ENCODE measurements at regions not wholly inside any gene's neighbourhood (a gene's known extent, or its start where the extent isn't known, plus 50 kb on each side); places are given as distances from the start of the nearest gene placed in this dataset.

GRCh38 chr18:35810520-35810919 is 162.0 kb upstream of the RMP24 start:
- TF ChIP-seq POLR2A (IDR thresholded peaks at IDR 0.05) (no peak), CTCF (IDR thresholded peaks at IDR 0.05) (no peak), POLR2AphosphoS5 (IDR thresholded peaks at IDR 0.05) (no peak)
